HG03469 (cell line): ENCODE measurements at regions not wholly inside any gene's neighbourhood (a gene's known extent, or its start where the extent isn't known, plus 50 kb on each side); places are given as distances from the start of the nearest gene placed in this dataset.

Experiments
- ATAC-seq: cut with Tn5 transposase; IDR thresholded peaks from one replicate; pipeline ENCODE4 v1.9.1; 2021; ENCODE audit warnings: mild to moderate bottlenecking, moderate library complexity, moderate number of reproducible peaks; ENCODE audit not compliant: unreplicated experiment

GRCh38 chr11:97968071-97968470, 1052.7 kb upstream of the CNTN5 start:
- no peak for ATAC-seq

DNA sequence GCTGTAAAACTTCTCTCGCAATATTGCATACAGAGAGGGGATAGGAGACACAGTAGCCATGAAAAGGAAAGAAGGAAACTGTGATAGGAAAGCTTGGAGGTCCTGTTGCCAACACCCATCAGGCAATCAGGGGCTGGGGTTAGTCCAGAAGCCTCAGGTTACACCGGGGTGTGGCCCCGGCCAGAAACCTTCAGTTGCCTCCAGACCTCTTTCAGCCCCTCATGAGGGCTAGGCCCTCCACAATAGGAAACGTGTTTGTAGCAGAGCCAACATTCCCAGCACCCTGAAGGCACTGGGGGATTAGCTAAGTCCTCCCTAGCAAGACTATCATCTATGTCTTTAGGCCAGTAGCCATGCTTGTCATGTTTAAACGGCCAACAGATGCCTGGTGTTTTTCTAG, 1048.0 kb upstream of the CNTN5 start:
- no peak for ATAC-seq

DNA sequence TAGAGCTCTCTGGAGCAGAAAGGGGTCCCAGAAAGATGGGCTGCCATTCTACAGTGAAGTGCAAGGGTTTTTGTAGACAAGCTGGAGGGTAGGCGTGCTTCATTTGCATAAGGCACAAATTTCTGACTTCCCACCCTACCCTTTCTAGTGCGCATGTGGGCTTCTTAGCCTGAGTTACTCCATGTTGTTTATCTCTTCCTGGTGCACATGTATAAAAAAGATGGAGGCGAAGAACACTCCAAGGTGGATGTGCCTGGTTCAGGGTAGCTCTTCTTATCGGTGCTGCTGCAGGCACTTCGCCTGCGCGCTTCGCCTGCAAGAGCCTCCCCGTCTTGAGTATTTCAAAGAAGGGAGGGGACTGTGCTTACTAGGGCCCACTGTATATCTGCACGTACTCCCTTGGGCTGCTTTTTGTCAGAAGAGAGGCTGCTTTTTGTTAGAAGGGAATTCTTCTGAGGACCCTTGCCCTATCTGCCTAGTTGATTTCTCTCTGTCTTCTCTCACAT, 1047.3 kb upstream of the CNTN5 start:
- ATAC-seq = no peak

DNA sequence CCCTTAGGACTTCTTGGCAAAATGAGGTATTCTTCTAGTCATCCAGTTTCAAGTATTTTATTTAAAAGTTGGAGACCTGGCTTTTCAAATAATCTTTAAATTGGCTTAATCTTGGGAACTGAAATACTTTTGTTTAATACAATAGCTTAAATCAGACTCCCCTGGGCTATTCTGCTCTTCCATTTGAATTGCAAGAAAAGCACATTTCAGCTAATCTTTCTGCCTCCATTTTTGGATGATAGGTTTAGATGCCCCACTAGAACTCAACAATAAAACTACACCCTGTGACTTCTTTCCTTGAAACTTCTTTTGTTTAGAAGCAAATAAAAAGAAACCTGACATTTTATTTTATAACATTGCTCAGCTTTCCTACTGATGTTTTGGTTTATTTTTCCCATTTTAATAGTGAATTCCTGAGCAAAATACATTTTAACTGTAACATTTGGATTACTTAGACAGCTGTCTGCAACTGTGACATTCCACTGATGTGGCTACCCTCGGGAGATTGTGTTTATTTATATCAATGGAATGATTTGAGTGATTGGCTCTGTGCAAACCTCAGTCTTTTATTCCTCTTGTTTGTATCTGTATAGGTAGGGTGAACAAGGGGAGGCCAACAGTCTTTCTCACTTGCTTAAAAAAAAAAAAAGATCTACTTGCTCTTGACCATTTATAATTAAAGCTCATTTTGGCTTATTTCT, 1045.8 kb upstream of the CNTN5 start:
- no peak for ATAC-seq

- no peak for ATAC-seq
Measured at GRCh38 chr11:97977726-97978125, 1043.0 kb upstream of the CNTN5 start.

DNA sequence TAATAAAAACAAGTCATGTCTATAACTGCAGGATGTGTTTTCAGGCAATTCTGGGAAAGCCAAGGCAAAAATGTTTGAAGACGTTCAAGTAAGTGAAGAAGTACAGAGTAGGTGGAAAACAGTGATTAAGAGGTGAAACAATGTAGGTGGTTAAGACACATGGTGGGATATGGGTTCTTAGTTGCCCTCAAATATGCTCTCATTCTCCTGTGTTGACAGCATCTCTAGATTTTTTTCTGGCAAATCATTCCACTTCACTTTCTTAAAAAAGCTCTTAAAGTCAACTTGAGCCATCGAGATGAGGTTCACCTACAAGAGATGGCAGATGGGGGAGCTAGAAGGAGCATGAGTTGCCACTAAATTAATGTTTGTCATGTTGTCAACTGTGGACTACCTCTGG, 1041.0 kb upstream of the CNTN5 start:
- no peak for ATAC-seq

DNA sequence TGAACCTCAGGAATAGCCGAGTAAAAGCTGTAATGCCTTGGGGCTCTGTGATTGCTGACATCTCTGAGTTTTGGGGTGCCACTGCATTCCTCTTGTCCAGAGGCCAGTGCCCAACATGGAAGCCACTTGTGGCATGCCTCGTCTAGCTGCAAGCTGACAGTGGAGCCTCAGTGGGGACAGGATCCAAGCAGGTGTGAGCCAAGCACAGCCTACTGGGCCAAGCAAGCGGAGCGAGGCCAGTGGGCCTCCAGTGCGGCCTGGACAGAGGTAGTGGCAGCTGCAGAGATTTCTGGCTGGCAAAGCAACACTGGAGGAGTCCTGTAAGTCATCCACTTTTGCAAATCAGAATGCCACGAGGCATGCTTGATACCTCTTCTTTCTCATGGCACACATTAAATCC, 1038.2 kb upstream of the CNTN5 start:
- ATAC-seq = no peak

DNA sequence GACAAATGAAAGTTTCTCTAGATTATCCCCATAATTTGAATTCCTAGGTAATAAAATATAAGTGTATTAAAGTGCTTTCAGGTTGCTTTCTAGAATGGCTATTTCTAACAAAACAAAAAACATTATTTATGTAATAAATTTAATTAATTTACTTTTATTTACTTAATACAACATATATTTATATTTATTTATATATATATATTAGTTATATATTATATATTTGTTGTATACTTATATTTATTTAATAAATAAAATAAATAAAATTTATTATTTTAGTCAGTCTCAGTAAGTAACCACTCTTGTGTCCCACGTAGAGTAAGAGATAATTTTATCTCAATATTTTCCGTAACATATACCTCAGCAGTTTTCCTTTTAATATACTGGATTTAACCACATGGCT, 1031.6 kb upstream of the CNTN5 start:
- ATAC-seq = no peak

- ATAC-seq = no peak
Measured at GRCh38 chr11:97990162-97990920, 1030.4 kb upstream of the CNTN5 start.

DNA sequence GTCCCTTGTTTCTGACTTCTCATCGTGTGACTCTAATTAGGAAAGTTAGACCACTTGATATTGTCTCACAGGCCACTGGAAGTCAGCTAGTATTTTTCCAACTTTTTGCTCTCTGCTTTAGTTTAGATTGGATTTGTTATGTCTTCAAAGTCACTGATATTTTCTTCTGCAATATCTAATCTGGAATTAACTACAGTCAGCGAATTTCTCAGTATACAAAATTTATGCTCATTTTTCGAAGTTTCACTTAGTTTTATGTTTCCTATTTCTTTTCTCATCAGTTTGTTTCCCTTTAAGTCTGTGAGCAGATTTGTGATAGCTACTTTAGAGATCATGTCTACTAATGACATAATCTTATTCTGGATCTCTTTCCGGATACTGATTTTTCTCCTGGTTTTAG, 1027.2 kb upstream of the CNTN5 start:
- ATAC-seq = no peak

DNA sequence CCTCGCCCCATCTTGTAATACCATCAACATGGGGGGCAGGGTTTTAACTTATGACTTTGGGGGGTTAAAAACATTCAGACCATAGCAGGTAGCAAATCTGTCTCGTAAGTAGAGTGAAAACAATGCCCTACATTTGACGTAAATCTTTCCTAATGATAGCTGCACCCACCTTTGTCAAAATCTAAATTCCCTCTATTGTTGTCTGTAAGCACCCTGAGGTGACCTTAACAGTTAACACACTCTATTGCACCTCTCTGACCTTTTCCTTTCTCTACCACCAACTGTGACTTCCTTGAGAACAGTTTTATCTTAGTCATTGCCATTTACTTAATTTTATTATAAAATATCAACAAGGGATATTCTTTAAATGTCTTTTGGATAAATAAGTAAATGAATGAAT, 1024.9 kb upstream of the CNTN5 start:
- no peak for ATAC-seq

DNA sequence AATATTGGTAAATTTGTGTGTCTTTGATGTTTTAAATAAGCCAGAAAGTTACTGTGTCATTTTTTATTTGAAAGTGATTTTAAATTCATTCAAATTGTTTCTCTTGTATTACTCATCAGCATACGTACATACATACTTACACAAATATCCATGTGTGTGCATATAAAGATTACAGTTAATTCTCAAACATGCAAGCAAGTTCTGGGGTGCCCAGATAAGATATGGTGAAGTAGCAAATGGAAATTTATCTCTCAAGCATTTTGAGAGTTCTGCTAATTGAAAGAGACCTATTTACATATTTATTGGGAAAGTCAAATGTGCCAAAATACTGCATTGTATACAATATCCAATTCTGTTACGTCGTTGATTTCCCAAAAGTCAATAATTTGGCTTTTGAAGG, 1024.0 kb upstream of the CNTN5 start:
- no peak for ATAC-seq

DNA sequence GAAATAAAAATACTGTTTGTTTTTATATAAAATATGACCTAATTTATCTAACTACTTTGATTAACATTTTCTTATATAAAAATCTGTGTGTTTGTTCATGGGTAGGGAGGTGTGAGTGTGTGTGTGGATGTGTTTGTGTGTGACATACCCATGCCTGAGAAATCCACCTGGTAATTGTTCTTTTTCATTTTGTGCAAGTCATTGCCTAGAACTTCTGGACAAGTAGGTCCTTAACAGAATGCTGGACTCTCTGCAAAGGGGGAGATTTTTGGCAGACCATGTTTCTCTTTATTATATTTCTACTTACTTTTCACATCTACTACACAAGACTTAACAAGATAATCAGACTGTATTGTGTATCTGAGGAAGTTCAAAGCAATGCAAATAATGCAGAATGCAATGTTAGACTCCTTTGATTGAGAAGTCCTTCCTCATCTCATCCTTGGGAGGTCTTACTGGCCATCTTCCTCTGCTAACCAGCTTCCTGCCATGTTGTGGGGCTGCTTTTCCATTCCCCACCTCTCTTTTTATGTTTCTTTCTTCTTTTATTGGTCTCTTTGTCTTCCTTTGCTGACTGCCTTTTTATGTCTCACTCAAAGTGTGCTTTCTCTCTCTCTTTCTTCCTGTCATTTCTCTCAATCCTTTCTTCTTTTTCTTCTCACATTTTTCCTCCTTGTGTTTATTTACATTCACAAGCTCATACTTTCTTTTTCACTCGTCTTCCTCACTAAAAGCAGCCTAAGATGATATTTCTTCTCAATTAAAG, 1017.0 kb upstream of the CNTN5 start:
- ATAC-seq = no peak

DNA sequence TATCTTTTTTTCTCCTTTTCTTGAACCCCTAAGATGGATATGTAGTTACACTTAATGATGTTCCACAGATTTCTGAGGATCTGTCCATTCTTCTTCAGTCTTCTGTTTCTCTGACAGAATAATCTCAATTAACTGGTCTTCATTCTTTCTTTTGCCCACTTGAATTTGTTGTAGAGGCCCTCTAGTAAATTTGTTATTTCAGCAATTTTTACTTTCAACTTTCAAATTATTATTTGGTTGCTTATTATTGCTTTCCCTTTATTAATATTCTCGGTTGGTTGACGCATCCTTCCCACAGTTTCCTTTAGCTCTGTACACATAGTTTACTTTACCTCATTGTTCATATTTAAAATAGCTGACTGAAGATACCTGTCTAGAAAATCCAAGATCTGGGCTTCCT, 1013.7 kb upstream of the CNTN5 start:
- no peak for ATAC-seq

DNA sequence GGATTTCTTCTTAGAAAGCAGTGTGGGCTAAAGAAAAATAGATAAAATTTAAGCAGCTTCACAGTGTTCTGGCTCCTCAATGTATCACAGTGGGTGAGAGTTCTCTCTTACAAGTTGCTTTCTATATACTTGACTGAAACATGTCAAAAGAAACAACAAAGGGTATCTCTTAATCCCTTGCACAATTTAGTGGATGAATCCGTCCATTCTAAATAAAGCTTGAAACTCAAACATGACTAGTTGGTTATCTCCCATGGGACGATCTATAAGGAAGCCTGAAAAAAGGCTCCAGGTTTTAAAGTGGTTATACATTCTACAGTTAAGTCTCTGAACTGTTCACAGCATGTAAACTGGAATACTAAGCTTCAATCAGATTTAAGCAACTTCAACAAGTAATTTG, 993.1 kb upstream of the CNTN5 start:
- no peak for ATAC-seq

DNA sequence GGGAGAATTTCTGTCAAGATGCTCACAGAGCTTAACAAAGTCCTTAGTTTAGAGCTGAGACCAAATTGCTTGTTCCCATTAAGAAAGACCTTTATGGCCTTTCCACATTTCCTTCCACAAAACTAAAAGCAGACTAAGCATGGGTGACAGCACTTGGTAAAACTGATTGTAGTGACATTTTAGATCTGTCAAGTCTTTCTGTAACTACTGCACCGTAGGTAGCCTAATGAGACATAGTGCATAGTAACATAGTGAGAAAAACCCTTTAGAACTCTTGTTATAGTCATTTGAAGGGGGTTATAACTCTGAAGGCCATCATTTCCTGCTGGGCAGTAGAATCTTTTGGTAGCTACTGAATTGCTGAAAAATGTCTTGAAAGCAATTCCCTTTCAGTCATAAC, 990.9 kb upstream of the CNTN5 start:
- no peak for ATAC-seq

GRCh38 chr11:98036810-98037209, 983.9 kb upstream of the CNTN5 start:
- no peak for ATAC-seq

DNA sequence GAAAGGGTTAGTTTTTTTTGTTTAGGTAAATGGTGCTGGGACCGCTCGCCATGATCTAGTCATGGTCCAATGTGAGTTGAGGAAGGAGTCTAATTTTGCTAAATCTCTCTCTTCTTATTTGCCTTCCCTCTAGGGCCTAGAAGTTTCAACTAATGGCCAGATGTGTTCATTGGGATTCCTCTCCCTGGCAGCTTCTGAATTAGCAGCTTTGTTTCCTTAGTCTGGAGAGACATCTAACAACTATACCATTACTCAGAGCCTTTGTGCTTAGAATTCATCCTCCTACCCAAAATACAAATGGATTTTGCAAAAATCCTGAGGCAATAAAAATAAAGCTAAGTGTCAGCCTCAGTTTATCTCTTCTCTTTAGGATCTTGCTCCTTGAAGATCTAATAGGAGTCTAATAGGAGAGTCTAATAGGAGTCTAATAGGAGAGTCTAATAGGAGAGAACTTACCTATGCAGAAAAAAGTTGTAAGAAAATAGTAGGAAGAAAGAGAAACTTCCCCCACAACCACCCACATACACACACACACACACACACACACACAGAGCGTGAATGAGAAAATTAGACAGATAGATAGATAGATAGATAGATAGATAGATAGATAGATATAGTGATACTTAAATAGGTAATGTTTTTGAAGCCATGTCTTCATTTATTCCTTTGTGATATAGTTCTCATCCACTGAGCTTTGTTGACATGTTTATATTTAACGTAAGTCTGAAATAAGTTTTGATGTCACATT, 980.5 kb upstream of the CNTN5 start:
- no peak for ATAC-seq

- no peak for ATAC-seq
Measured at GRCh38 chr11:98047647-98048046, 973.1 kb upstream of the CNTN5 start.

DNA sequence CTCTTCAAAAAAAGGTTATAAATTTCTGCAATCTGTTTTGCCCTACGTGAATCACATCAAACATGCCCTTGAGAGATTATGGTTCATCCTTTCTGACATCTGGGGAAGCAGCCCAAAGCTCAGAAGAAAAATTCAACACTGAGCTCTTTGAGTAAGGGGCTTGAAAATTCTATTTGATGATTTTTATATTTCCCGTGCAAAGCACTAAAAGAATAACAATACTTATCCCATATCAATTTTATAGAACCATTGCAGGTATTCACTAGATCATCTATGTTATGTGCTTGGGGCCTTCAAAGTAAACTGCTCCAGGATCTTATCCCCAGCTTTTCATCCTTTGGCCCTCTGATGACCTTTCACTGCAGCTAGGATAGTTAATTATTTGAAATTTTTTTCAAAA, 966.9 kb upstream of the CNTN5 start:
- no peak for ATAC-seq

- ATAC-seq = no peak
Measured at GRCh38 chr11:98056945-98057344, 963.8 kb upstream of the CNTN5 start.
